Activated CD8-positive, alpha-beta T cell treated with anti-CD3 and anti-CD28 coated beads for 36 hours (primary cell): ENCODE measurements at regions not wholly inside any gene's neighbourhood (a gene's known extent, or its start where the extent isn't known, plus 50 kb on each side); places are given as distances from the start of the nearest gene placed in this dataset.

Experiments used
- ATAC-seq: fragments of 200-7000 bp; cut with Tn5 transposase; one replicate; pipeline ENCODE4 v1.10.0; 2021; ENCODE audit warnings: mild to moderate bottlenecking, moderate library complexity
- CTCF ChIA-PET: fragments of 350-600 bp; sonication (Branson Sonifier 250); formaldehyde crosslinking; loops from one replicate; lab custom pipeline; 2021; ENCODE audit warnings: antibody characterized with exemption; lab: Charles Lee
- POLR2A ChIA-PET: fragments of 350-600 bp; sonication (Branson Sonifier 250); formaldehyde crosslinking; loops from one replicate; lab custom pipeline; 2021; ENCODE audit warnings: antibody characterized with exemption; lab: Charles Lee
- DNase-seq: peaks from one replicate; pipeline ENCODE4 v3.0.0-alpha.2; 2020
- H3K27ac Mint-ChIP-seq: one replicate; pipeline ENCODE4 v1.8.0; 2021; ENCODE audit warnings: mild to moderate bottlenecking, mixed read lengths
- H3K27me3 Mint-ChIP-seq: one replicate; pipeline ENCODE4 v1.8.0; 2021; ENCODE audit warnings: mixed read lengths
- H3K36me3 Mint-ChIP-seq: one replicate; pipeline ENCODE4 v1.8.0; 2021; ENCODE audit warnings: low read depth, mixed read lengths
- H3K4me1 Mint-ChIP-seq: one replicate; pipeline ENCODE4 v1.8.0; 2021; ENCODE audit warnings: low read depth, mixed read lengths
- H3K4me3 Mint-ChIP-seq: one replicate; pipeline ENCODE4 v1.8.0; 2021; ENCODE audit warnings: mild to moderate bottlenecking, moderate library complexity, mixed read lengths
- H3K9me3 Mint-ChIP-seq: one replicate; pipeline ENCODE4 v1.8.0; 2021; ENCODE audit warnings: mixed read lengths
- CTCF ChIP-seq: fragments of 200-600 bp; IDR thresholded peaks from one replicate; pipeline ENCODE4 v1.8.0; 2022; ENCODE audit warnings: antibody characterized with exemption, mild to moderate bottlenecking
- intact Hi-C: fragments of 100-400 bp; cut with micrococcal nuclease; formaldehyde crosslinking; loops from one replicate; pipeline ENCODE4 v1.10.0; 2022

- CTCF ChIA-PET = no interaction called here
- no peaks in the 10 kb centered on the region for H3K36me3 Mint-ChIP-seq
- POLR2A ChIA-PET = no interaction called here
- H3K4me3 Mint-ChIP-seq = no peak overlapping the region
- H3K27me3 Mint-ChIP-seq = no peaks in the 10 kb centered on the region
- H3K4me1 Mint-ChIP-seq = no peaks in the 10 kb centered on the region
- DNase-seq (no peak), ATAC-seq (no peak)
- peaks cover 2% of the 10 kb centered on the region for H3K9me3 Mint-ChIP-seq
- H3K27ac Mint-ChIP-seq = no peak overlapping the region
- intact Hi-C loops = no loop called here
- TF ChIP-seq CTCF = no peak
These were observed 608.4 kb downstream of the PRELID2 start for GRCh38 chr5:145226726-145227125.

- no peak overlapping the region for H3K4me3 Mint-ChIP-seq
- intact Hi-C loops = no loop called here
- H3K27me3 Mint-ChIP-seq = no peaks in the 10 kb centered on the region
- DNase-seq (no peak), ATAC-seq (no peak)
- no peak overlapping the region for H3K27ac Mint-ChIP-seq
- POLR2A ChIA-PET = no interaction called here
- peaks cover 2% of the 10 kb centered on the region for H3K9me3 Mint-ChIP-seq
- CTCF ChIA-PET = no interaction called here
- TF ChIP-seq CTCF = no peak
- H3K36me3 Mint-ChIP-seq = no peaks in the 10 kb centered on the region
- no peaks in the 10 kb centered on the region for H3K4me1 Mint-ChIP-seq
These were observed 609.6 kb downstream of the PRELID2 start for GRCh38 chr5:145225529-145225928.

GRCh38 chr5:145223582-145223981, 611.6 kb downstream of the PRELID2 start:
- CTCF ChIA-PET = no interaction called here
- POLR2A ChIA-PET = no interaction called here
- Mint-ChIP-seq H3K4me1 (no peaks in the 10 kb centered on the region), H3K36me3 (no peaks in the 10 kb centered on the region), H3K27ac (no peak overlapping the region), H3K4me3 (no peak overlapping the region), H3K27me3 (no peaks in the 10 kb centered on the region), H3K9me3 (peaks cover 2% of the 10 kb centered on the region)
- TF ChIP-seq CTCF = no peak
- ATAC-seq (no peak), DNase-seq (no peak)
- intact Hi-C loops = no loop called here

- H3K4me3 Mint-ChIP-seq = no peak overlapping the region
- no peaks in the 10 kb centered on the region for H3K27me3 Mint-ChIP-seq
- CTCF ChIA-PET = no interaction called here
- H3K4me1 Mint-ChIP-seq = no peaks in the 10 kb centered on the region
- ATAC-seq (no peak), DNase-seq (no peak)
- H3K36me3 Mint-ChIP-seq = no peaks in the 10 kb centered on the region
- POLR2A ChIA-PET = no interaction called here
- H3K27ac Mint-ChIP-seq = no peak overlapping the region
- intact Hi-C loops = no loop called here
- peaks cover 2% of the 10 kb centered on the region for H3K9me3 Mint-ChIP-seq
- no peak for TF ChIP-seq CTCF
These were observed 612.5 kb downstream of the PRELID2 start for GRCh38 chr5:145222622-145223021.

- H3K36me3 Mint-ChIP-seq = no peaks in the 10 kb centered on the region
- H3K9me3 Mint-ChIP-seq = peaks cover 3% of the 10 kb centered on the region
- H3K4me3 Mint-ChIP-seq = no peak overlapping the region
- ATAC-seq (no peak), DNase-seq (no peak)
- CTCF ChIA-PET = no interaction called here
- TF ChIP-seq CTCF = no peak
- intact Hi-C loops = no loop called here
- no peaks in the 10 kb centered on the region for H3K4me1 Mint-ChIP-seq
- POLR2A ChIA-PET = no interaction called here
- no peaks in the 10 kb centered on the region for H3K27me3 Mint-ChIP-seq
- H3K27ac Mint-ChIP-seq = no peak overlapping the region
These were observed 613.7 kb downstream of the PRELID2 start for GRCh38 chr5:145221416-145221815.
